GM18858 (cell line): ENCODE measurements at regions not wholly inside any gene's neighbourhood (a gene's known extent, or its start where the extent isn't known, plus 50 kb on each side); places are given as distances from the start of the nearest gene placed in this dataset.
"Not testable (repeated sequence)": the region's sequence is repeated elsewhere in the genome, so short reads cannot be mapped to it uniquely, and the experiment has no call there.

ENCODE experiments used
- ATAC-seq: cut with Tn5 transposase; IDR thresholded peaks from one replicate; pipeline ENCODE4 v1.9.1; 2021; ENCODE audit not compliant: unreplicated experiment

DNA sequence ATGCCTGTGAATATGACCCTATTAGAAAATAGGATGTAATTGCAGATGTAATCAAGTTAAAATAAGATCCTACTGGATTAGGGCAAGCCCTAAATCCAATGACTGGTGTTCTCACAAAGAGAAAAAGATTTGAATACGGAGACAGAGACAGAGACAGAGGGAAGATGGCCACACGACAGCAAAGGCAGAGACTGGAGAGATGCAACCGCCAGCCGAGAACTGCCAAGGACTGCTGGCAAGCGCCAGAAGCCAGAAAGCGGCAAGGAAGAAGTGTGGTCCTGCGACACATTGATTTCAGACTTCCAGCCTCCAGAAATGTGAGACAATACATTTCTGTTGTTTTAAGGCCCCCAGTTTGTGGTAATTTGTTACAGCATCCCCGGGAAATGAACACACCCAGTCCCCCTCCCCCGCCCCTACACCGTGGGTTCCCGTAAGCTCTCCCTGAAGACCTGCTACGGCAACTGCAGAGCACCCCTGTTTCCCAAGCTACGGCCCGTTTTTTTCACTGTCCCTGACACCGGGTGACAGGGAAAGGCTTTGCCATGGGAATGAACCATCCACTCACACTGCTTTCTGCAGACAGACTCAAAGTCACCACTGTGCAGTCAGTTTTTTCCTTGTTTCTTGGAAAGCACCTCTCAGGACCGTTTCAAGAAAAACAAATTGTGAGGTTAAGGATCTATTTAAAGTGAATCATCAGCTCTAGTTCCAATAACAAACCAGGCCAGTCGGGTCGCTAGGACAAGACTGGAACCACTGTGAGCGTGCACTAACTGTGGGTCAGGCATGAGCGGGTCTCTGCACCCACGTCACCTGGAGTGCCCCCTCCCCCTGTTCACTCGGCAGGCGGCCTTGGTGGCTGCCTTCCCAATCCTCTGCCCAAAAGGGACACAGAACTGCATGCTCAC, 199.2 kb upstream of the IRF2BP2 start:
- not testable (repeated sequence) for ATAC-seq

DNA sequence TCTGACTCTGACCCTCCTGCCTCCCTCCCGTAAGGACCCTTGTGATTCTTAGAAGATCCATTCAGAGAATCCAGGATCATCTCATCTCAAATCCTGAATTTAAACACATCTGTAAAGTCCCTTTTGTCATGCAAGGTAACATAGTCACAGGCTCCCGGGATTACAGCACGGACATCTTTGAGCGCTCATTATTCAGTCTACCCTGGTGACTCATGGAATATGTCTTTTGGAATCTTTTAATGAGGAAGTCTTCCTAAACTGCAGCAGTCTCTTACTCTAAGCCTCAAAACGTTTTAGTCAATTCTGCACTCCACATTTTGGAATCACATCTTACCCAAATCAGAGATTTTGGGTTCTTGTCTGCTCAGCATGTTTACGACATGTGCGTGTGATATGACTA, 198.5 kb upstream of the IRF2BP2 start:
- ATAC-seq: not testable (repeated sequence)

DNA sequence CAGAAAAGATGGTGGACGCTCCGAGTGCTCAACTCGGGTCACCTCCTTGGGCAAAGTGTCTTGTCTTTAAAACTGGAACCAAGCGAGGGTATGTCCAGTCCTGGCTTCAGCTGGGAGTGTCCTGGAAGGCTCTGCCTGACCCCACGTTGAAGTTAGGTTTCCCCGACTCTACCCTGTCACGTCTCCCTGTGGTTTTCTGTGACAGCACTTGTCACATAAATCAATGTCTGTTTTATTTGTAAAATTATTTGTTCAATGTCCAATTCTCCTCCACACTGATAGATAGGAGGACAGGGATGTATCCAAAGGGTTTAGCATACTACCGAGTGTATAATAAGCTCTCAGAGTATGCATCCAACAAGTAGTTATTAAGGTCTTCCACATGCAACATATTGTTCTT, 197.7 kb upstream of the IRF2BP2 start:
- ATAC-seq: not testable (repeated sequence)

DNA sequence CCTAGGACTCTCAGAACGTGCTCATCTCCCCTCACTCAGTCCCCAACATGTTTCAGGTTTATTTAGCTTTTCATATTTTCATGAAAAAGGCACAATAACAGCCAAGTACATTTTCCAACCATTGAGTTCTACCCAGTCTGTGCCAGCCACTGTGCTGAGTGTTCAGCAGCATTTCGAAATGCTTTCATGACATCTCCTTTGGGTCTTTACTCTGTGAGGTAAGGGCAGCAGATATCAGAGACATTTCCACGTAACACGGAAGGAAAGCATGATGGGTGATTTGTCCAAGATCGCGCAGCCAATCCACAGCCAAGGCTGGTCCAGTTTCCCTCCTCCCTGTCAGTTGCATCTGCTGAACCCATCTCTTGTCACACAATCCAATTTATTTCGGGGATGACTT, 192.6 kb upstream of the IRF2BP2 start:
- ATAC-seq: not testable (repeated sequence)

DNA sequence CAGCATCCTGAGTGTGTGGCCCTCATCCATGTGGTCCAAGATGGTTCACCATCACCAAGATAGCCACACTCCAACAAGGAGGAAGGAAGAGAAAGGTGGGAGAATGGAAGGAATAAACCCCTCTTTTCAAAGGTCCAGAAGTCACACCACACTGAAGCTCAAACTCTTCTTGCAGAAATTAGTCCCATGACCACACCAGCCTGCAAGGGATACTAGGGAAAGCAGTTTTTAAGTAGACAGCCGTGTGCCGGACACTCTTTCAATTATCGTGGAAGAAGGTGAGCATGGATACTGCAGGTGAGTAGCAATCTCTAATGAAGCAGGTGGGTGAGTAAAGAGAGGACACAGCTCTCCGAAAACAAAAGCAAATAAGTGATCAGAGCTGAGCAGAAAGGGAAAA, 191.7 kb upstream of the IRF2BP2 start:
- ATAC-seq: not testable (repeated sequence)

DNA sequence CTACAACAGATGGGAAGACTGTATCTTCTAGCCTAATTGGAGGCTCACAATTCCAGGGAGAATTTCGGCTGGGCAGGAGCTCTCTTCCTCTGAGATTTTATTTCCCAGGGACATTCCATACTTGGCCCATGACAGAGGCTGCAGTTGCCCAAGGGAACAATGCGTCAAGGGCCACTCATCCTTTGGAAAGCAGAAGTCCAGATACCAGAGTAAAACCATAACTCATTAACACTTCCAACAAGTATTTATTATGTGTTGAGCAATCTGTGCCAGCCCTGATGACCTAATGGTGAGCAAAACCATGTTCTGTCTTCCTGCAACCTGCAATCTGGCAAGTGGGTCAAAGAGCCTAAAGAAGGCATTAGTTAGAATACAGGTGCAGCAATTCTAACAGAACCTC, 191.2 kb upstream of the IRF2BP2 start:
- ATAC-seq: not testable (repeated sequence)

DNA sequence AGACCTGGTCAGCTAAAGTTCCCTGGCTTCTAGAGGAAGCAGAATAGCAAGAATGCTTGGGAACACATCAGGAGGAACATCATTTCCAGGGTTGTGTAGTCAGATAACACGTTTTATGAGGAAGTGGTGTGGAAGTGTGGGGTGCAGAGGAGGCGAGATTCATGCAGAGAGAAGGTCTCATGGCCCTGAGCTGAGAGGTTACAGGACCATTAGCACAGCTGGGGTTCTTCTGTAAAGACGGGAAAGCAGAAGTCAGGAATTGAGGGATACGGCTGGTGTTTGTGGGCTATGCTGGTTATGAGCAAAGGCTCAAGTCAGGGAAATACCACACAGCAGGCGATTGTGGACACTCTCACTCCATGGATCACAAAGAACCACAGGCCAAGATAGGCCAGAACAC, 190.6 kb upstream of the IRF2BP2 start:
- not testable (repeated sequence) for ATAC-seq

DNA sequence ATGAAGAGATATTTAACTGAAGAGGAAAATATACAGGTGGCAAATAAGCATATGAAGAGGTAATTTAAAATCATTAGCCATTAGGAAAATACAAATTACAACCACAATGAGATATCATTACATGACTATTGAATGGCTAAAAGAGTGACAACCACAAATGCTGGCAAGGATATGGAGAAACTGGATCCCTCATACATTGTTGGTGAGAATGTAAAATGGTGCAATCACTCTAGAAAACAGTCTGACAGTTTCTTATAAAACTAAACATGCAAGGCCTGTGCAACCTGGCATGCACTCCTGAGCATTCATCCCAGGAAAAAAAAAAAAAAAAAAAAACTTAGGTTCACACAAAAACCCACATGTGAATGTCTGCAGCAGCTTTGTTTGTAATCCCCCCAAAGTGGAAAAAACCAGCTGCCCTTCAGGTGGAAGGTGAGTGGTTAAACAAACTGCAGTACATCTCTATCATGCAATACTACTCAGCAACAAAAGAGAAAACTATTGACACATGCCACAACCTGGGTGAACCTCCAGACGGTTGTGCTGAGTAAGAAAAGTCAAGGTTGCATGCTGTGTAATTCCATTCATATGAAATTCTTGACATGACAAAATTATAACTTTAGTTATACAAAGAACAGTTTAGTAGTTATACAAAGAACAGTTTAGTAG, 189.2 kb upstream of the IRF2BP2 start:
- ATAC-seq: not testable (repeated sequence)

DNA sequence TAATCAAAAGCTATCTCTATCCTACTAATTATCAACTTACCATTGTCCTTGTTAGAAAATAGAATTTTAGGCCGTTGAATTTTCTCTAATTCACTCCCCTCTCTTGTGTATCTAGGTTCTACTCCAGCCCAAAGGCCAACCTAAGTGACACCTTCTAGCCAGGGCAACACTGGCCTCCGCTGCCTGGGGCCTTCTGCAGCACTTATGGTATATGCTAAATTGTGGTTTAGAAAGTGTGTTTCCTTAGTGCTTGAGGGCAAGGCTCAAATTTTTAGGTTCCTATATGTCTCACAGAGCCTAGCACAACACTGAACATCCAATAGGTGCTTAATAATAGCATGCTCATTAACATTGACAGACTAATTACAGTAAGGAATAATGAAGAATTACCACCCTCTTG, 187.2 kb upstream of the IRF2BP2 start:
- not testable (repeated sequence) for ATAC-seq

DNA sequence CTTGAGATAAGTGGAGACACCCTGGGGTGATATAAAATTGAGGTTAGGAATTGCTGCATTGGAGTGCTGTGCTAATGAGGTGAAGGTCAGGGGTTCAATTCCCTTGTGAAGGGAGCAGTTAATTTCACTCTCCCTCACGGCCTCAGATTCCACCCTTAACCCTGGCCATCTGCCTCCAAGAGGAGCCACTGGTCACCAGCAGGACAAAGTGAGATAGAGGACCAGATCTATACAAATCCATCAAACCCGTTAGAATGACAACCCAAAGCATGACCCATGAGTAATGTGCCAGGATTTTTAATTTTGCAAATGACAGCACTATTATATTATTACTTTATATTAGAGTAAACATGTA, 186.4 kb upstream of the IRF2BP2 start:
- not testable (repeated sequence) for ATAC-seq

DNA sequence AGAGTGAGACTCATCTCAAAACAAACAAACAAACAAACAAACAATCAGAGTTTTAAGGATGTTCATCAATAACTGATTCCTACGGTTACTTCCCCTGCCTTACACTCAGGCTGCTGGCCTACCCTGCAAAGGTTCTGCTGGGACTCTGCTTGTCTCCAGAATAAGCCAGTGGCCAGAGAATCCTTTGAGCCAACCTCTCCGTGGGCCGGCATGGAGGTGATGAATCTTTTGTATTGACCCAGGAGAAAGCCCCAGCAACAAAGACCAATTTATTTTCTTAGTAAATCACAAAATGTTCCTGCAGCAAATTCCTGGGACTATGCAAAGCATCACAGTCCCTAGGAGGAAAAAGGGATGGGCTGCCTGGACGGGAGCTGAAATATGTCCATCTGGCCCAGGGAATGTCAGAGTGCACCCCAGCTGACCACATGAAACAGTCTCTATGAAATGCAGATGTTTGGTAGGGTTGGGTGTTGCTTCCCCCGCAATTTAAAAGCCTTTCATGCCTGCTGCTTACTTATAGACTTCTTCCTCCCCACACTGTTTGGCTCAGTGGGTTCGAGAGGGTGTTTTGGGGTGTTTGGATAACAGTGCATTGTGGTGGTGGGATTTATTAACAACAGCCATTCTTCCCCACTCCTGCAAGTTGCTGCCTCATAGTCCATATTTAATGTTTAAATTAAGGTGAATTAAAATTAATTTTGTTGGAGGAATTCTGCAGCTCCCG, 185.9 kb upstream of the IRF2BP2 start:
- ATAC-seq: not testable (repeated sequence)

DNA sequence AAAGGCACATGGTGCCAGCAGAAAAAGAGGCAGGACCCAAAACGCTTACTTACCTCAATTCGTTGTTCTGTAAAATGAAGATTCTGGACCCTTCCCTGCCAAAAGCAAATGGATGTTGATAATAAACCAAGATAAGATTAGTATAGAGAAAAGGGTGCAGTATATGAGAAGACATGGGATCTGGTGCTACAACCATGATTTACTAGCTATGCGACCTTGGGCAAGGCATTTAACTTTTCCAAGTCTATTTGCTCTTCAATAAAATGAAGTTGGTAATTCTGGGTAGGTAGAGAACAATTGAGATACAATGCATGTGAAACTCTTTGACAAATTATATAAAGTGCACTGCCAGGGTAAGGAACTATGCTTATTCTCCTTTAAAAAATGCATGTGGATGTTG, 185.0 kb upstream of the IRF2BP2 start:
- not testable (repeated sequence) for ATAC-seq

DNA sequence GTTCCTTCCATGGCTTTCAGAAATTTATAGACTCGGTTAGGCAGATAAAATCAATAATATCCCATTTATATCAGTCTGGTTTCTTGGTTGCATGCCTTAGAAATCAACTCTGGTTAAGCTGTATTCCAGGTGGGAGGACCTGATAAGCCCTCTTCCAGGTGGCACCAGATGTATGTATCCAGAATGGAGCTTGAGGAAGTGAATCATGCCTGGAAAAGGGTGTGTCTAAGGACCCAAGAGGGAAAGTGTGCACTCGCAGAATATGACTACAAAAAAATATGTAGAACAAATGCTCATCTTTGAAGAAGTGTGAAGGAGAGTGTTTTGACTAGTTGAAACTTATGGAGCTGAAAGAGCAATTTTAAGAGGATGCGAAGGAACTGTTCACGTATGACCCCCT, 184.5 kb upstream of the IRF2BP2 start:
- not testable (repeated sequence) for ATAC-seq

DNA sequence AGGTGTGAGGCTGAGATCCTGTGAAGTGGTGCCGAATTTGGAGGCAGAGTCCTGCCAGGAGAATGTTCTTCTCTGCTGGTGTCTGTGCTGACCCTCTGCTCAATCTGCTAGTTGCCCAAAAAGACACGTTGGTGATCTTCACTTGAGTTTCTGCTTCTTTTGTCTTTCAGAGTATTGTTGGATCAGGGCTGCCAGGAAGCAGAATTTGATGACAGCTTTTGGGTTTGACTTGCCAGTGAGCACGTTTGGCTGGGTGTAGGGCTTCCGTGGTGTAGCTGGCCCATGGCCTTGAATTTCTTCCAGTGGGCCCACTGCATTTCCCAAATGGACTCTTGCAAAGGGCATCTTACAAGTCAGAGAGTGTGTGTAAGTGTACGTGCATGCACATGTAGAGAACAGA, 183.9 kb upstream of the IRF2BP2 start:
- ATAC-seq: not testable (repeated sequence)

DNA sequence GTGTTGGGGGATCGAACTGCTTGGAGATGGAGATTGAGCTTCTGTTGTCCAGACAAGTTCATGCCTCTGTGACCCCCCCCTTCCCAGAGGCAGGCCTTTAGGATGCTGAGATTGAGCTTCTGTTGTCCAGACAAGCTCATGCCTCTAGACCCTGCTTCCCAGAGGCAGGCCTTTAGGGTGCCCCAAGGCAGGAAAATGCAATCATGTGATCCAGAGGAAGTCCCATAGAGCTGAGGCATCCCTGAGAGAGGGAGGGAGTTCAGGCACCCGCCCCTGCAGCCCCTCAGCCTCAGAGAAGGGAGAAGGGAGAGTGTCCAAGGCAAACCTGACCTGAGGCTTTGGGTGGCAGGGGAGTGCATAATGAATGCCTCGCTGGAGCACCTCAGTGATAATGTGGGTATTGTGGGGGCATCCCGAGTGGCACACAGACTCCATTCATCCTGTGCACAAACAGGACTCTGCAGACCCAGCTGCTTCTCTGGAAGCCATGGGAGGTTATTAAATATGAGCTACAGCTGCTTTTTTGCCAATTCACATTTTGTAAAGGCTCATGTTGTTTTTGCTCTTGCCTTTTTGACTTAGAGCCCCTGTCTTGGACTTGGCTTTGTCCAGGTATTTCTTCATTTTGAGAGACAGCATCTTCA, 182.4 kb upstream of the IRF2BP2 start:
- ATAC-seq: not testable (repeated sequence)

DNA sequence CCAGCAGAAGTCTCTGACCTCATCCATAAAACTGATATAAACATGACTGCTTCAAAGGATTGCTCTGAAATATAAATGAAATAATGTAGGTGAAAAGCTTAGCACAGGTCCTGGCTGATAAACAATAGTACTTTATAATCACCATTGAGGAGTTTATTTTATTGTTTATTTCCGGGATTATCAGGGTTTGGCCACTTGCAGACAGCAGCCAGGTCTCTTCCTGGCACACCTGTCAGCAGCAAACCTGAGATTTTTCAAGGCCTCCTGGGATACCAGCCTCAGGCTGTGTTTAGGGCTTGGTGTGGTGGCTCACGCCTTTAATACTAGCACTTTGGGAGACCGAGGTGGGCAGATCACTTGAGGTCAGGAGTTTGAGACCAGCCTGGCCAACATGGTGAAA, 181.6 kb upstream of the IRF2BP2 start:
- not testable (repeated sequence) for ATAC-seq

DNA sequence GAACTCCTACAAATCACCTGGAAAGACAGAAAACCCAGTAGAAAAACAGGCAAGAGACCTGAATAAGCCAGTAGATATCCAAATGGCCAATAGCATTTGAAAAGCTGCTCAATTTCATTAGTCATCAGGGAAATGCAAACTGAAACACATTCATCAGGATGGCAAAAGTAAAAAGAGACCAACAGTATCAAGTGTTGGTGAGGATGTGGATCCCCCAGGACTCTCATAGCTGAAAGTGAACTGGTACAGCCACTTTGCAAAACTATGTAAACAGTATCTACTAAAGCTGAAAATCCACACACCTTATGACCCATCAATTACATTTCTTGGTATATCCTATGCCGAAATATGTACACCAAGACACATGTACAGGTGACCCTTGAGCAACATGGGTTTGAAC, 180.4 kb upstream of the IRF2BP2 start:
- ATAC-seq: not testable (repeated sequence)

DNA sequence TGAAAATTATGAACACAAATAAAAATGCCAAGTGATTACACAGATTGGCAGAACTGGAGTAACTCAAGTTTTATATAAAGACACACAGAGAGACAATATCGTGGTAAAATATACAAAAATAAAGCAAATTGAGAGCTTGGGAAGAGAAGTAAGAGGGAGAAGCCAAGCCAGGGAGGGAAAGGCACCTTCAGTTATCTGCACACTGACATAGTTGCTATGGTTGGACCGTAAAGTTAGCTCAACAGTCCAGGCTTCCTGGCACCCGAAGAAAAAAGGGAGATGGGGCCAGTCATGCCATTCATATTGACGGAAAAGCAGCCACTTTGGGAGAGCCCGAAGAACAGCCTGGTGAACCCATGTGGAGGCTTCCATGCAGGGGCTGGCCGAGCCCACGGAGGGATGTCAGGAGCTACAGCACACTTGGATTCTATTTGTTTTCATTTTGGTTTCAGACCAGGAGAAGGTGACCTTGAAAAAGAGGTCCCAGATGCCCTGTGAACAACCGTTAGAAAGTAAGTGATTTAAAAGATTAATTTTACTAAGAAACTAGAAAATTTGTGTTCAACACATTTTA, 177.1 kb upstream of the IRF2BP2 start:
- not testable (repeated sequence) for ATAC-seq

DNA sequence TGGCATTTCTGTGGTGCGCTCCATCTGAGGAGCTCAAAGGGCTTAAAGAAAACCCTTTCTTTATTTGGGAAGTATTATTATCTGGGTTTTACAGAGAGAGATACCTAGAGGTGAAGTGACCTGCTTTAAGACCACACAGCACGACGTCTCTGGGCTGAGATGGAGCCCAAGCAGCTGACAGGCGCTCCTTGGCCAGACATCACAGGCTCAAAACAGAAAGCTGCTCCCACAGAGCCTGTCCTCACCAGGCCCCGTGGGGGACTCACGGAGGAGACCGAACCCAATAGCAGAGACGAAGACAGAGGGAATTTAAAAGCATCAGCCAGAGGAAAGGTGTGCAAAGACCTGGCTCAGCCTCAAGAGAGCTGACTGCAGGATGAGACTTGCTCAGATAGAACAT, 175.9 kb upstream of the IRF2BP2 start:
- not testable (repeated sequence) for ATAC-seq

DNA sequence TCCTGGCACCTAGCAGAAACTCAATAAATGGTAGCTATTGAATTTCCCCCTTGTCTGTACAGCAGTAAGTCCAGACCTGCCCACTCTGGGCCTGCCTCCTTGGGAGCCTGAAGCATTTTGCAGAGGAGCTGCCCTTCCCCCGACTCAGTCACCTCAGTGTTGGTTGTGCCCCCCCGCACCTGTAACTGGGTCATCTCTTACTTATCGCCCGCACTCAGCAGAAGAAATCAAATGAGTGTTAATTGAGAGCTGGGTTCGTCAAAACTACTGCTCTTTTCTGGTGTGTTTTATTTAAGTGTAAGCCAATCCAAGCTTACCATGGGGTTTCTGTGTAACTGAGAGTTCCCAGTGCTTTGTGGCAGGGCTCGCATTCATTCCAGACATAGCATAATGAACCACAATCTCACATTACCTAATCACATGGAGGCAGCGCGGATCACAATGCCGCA, 175.5 kb upstream of the IRF2BP2 start:
- not testable (repeated sequence) for ATAC-seq

DNA sequence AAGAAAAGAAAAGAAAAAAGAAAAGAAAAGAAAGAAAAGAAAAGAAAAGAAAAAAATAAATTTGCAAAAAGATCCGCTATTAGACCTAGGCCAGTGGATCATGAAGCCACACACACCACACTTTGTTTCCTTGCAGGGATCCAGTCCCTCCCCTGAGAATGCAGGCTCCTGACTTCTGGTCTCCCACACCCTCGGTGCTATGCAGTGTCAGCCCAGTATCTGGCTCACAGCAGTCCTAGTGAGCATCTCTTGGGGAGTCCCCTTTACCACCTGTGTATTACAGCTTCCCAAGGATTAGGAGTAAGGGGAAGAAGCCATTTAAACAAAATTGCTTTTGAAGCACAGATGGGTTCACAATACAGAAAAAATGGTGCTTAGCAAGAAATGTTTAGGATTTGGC, 174.1 kb upstream of the IRF2BP2 start:
- not testable (repeated sequence) for ATAC-seq
